Spleen (tissue), 7 donors: ENCODE measurements at regions not wholly inside any gene's neighbourhood (a gene's known extent, or its start where the extent isn't known, plus 50 kb on each side); places are given as distances from the start of the nearest gene placed in this dataset.

Experiments used
- POLR2A ChIP-seq, 3 donors: fragments of 450-650 bp; IDR thresholded peaks; one replicate each; pipeline ENCODE4 v1.5.1; 2017; ENCODE audit warnings: antibody characterized with exemption in 3 of 3, mild to moderate bottlenecking in 1 of 3
- TF ChIP-seq, protein P1 (sequence below), 11 experiments: fragments of 200-600 bp in 7 of 11; fragments of 450-650 bp in 4 of 11; sonication (generic) in 4 of 11; IDR thresholded peaks in 8 of 11; conservative IDR thresholded peaks in 3 of 11; 1 replicate in 7 of 11; 2 replicates in 4 of 11; pipeline versions ENCODE4 v1.4.0 to v1.8.0; 2016 to 2021; ENCODE audit warnings: antibody characterized with exemption in 11 of 11, inconsistent platforms in 4 of 11, mild to moderate bottlenecking in 1 of 11
- donor health status: DM: no; HTN: no; CAD: no; lungs with moderate emphysema.
- donor health status: DM: no; HTN: no; CAD: no.
- donor health status: DM: no; HTN: no; CAD: no.

DNA sequence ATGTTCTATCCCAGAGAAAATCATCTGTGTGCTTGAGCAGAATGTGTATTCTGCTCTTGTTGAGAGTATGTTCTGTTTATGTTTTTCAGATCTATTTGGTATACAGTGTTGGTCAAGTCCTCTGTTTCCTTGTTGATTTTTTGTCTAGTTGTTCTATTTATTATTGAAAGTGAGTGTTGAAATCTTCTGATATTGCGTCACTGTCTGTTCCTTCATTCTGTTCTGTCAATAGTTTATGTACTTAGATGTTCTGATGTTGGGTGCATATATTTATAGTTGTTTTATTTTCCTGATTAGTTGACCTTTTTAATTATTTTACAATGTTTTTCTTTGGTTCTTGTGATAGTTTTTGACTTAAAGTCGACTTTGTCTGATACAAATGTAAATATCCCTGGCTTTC, 458.7 kb upstream of the HSF2 start:
- TF ChIP-seq POLR2A (IDR thresholded peaks at IDR 0.05): no peak
- TF ChIP-seq, protein P1, sequence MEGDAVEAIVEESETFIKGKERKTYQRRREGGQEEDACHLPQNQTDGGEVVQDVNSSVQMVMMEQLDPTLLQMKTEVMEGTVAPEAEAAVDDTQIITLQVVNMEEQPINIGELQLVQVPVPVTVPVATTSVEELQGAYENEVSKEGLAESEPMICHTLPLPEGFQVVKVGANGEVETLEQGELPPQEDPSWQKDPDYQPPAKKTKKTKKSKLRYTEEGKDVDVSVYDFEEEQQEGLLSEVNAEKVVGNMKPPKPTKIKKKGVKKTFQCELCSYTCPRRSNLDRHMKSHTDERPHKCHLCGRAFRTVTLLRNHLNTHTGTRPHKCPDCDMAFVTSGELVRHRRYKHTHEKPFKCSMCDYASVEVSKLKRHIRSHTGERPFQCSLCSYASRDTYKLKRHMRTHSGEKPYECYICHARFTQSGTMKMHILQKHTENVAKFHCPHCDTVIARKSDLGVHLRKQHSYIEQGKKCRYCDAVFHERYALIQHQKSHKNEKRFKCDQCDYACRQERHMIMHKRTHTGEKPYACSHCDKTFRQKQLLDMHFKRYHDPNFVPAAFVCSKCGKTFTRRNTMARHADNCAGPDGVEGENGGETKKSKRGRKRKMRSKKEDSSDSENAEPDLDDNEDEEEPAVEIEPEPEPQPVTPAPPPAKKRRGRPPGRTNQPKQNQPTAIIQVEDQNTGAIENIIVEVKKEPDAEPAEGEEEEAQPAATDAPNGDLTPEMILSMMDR (IDR thresholded peaks at IDR 0.05 in 8 of 11, conservative IDR thresholded peaks at IDR 0.05 in 3 of 11): no peak
